Astrocyte (in vitro differentiated cells and primary cell): ENCODE measurements at regions not wholly inside any gene's neighbourhood (a gene's known extent, or its start where the extent isn't known, plus 50 kb on each side); places are given as distances from the start of the nearest gene placed in this dataset.
"Not testable (repeated sequence)": the region's sequence is repeated elsewhere in the genome, so short reads cannot be mapped to it uniquely, and the experiment has no call there.

Source experiments
- DNase-seq: peaks from one replicate; pipeline ENCODE4 v3.0.0-alpha.2; 2010; ENCODE audit warnings: low read depth
- FAIRE-seq: peaks from 2 replicates; lab custom pipeline; 2011; peaks lifted over from hg19 to GRCh38; lab: Jason Lieb, UNC
- H2AFZ ChIP-seq: 2 replicates; pipeline ENCODE4 v1.6.0; 2012; ENCODE audit warnings: low read depth, low read length, inconsistent platforms
- H3K27ac ChIP-seq: 2 replicates; pipeline ENCODE4 v1.5.1; 2011; ENCODE audit warnings: low read depth, low read length, inconsistent platforms
- H3K27me3 ChIP-seq: 2 replicates; pipeline ENCODE4 v1.6.0; 2011; ENCODE audit warnings: low read length, inconsistent platforms; ENCODE audit not compliant: insufficient read depth
- H3K36me3 ChIP-seq: 2 replicates; pipeline ENCODE4 v1.5.1; 2011; ENCODE audit warnings: low read length, inconsistent platforms; ENCODE audit not compliant: insufficient read depth
- H3K4me1 ChIP-seq: 2 replicates; pipeline ENCODE4 v1.5.1; 2011; ENCODE audit warnings: low read length, inconsistent platforms; ENCODE audit not compliant: insufficient read depth
- H3K4me2 ChIP-seq: 2 replicates; pipeline ENCODE4 v1.6.0; 2012; ENCODE audit warnings: low read length, inconsistent platforms
- H3K4me3 ChIP-seq: 2 replicates; pipeline ENCODE4 v1.5.1; 2011; ENCODE audit warnings: low read depth, mild to moderate bottlenecking, low read length, inconsistent platforms; ENCODE audit not compliant: insufficient read depth
- H3K79me2 ChIP-seq: 2 replicates; pipeline ENCODE4 v1.6.0; 2012; ENCODE audit warnings: mild to moderate bottlenecking, low read length, inconsistent platforms; ENCODE audit not compliant: insufficient read depth
- H3K9ac ChIP-seq: 2 replicates; pipeline ENCODE4 v1.6.0; 2012; ENCODE audit warnings: mild to moderate bottlenecking, low read length, inconsistent platforms
- H3K9me3 ChIP-seq: 2 replicates; pipeline ENCODE4 v1.5.1; 2012; ENCODE audit warnings: low read depth, mild to moderate bottlenecking, low read length, inconsistent platforms; ENCODE audit not compliant: insufficient read depth
- H4K20me1 ChIP-seq: 2 replicates; pipeline ENCODE4 v1.6.0; 2012; ENCODE audit warnings: low read length, inconsistent platforms; ENCODE audit not compliant: insufficient read depth
- H3K27ac Mint-ChIP-seq: one replicate; pipeline ENCODE4 v1.8.0; 2021; ENCODE audit warnings: mild to moderate bottlenecking, mixed read lengths; ENCODE audit not compliant: unreplicated experiment
- H3K27me3 Mint-ChIP-seq: one replicate; pipeline ENCODE4 v1.8.0; 2021; ENCODE audit warnings: low read depth, mixed read lengths; ENCODE audit not compliant: unreplicated experiment
- H3K36me3 Mint-ChIP-seq: one replicate; pipeline ENCODE4 v1.8.0; 2021; ENCODE audit warnings: low read depth, mixed read lengths; ENCODE audit not compliant: unreplicated experiment
- H3K4me1 Mint-ChIP-seq: one replicate; pipeline ENCODE4 v1.8.0; 2021; ENCODE audit warnings: low read depth, mixed read lengths; ENCODE audit not compliant: unreplicated experiment
- H3K4me3 Mint-ChIP-seq: one replicate; pipeline ENCODE4 v1.8.0; 2021; ENCODE audit warnings: mild to moderate bottlenecking, moderate library complexity, mixed read lengths; ENCODE audit not compliant: unreplicated experiment
- H3K9me3 Mint-ChIP-seq: one replicate; pipeline ENCODE4 v1.8.0; 2021; ENCODE audit warnings: mild to moderate bottlenecking, mixed read lengths; ENCODE audit not compliant: unreplicated experiment

DNA sequence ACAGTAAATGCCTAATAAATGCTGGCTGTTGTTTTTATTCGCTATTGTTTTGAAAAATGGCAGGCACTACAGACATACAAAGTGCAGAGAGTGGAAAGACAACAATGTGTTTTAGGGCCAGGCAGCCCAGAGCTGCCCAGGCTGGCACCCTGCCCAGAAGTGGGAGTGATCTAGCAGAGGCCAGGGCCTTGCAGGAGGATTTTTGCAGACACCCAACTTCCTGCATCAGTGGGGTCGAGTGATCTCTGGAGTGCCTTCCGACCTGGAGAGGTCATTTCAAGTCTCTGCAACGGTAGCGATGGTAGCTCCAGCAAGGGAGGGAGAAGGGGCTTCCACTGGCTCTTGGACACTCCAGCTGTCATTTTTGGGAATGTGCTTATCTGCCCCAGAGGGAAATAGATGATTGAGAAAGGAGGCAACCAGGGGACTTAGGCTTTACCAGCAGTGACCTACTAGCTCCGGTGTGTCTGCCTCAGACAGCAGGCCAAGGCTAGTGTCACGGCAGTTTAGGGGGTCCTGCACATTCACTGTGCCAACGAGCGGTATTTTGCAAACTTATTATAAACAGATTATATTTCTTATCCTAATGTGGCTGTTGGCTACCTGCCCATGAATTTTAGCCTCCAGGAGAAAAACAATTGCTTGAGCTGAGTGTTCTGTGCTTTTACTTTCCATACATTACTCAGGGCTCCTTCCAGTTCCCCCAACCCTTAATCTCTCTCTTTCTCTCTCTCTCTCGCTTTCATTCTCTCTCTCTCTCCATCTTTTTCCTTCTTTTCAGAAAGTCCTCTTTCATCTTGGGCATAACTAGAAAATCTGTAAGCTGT lies 153.9 kb upstream of the PLGLB2 start:
- not testable (repeated sequence) for H3K9me3 ChIP-seq, H2AFZ ChIP-seq, H3K4me1 ChIP-seq, H3K36me3 Mint-ChIP-seq, H3K9me3 Mint-ChIP-seq, H3K27ac ChIP-seq, H3K4me1 Mint-ChIP-seq, H3K27me3 Mint-ChIP-seq, H3K79me2 ChIP-seq, H3K4me3 ChIP-seq, H3K4me3 Mint-ChIP-seq, FAIRE-seq, H4K20me1 ChIP-seq, H3K27ac Mint-ChIP-seq, H3K36me3 ChIP-seq, H3K27me3 ChIP-seq, H3K9ac ChIP-seq
- DNase-seq, result peak; percentile 26
- H3K4me2 ChIP-seq, result peak overlapping the region; percentile 33

GRCh38 chr2:87594611-87594992 lies 153.3 kb upstream of the PLGLB2 start:
- H3K79me2 ChIP-seq, H3K4me1 ChIP-seq, H3K27me3 Mint-ChIP-seq, H3K4me2 ChIP-seq, H3K27me3 ChIP-seq, H3K9me3 Mint-ChIP-seq, H3K27ac Mint-ChIP-seq, H3K4me1 Mint-ChIP-seq, H3K36me3 ChIP-seq, H3K9me3 ChIP-seq, H3K27ac ChIP-seq, FAIRE-seq, H3K9ac ChIP-seq, H4K20me1 ChIP-seq, H3K4me3 ChIP-seq, H3K4me3 Mint-ChIP-seq, DNase-seq, H2AFZ ChIP-seq, H3K36me3 Mint-ChIP-seq: not testable (repeated sequence)

- not testable (repeated sequence) for H3K9me3 Mint-ChIP-seq, H3K4me3 ChIP-seq, H4K20me1 ChIP-seq, H3K27me3 ChIP-seq, FAIRE-seq, H3K36me3 ChIP-seq, H3K79me2 ChIP-seq, H2AFZ ChIP-seq, DNase-seq, H3K36me3 Mint-ChIP-seq, H3K27ac Mint-ChIP-seq, H3K27me3 Mint-ChIP-seq, H3K9ac ChIP-seq, H3K4me1 Mint-ChIP-seq, H3K9me3 ChIP-seq, H3K4me3 Mint-ChIP-seq, H3K4me2 ChIP-seq, H3K4me1 ChIP-seq, H3K27ac ChIP-seq
Measured at GRCh38 chr2:87595017-87595416, 152.9 kb upstream of the PLGLB2 start.

GRCh38 chr2:87600961-87601360 lies 146.9 kb upstream of the PLGLB2 start:
- H3K9ac ChIP-seq, H3K4me1 ChIP-seq, DNase-seq, H3K4me3 Mint-ChIP-seq, H2AFZ ChIP-seq, H3K27me3 ChIP-seq, H4K20me1 ChIP-seq, H3K27ac ChIP-seq, H3K4me3 ChIP-seq, H3K4me1 Mint-ChIP-seq, H3K79me2 ChIP-seq, H3K36me3 Mint-ChIP-seq, H3K4me2 ChIP-seq, H3K9me3 ChIP-seq, H3K27ac Mint-ChIP-seq, H3K36me3 ChIP-seq, H3K27me3 Mint-ChIP-seq, FAIRE-seq, H3K9me3 Mint-ChIP-seq: not testable (repeated sequence)

DNA sequence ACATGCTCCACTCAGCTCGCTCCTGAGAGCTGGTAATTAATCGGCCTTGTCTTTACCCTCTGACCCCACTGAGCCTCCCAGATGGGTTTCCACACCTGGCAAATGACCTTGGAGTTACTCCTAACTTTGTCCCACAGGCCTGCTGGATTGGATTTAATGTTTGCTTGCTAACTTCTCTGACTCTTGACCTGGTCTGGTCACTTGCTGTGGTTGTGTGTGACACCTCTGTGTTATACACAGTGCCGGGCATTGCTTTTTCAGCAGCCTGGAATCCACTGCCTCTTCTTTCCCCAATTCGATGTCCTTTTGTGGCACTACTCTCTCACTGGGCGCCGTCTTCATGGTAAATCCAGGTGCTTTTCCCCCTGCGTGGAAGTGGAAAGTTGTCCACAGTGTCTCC lies 145.8 kb upstream of the PLGLB2 start:
- H3K27ac ChIP-seq, FAIRE-seq, H3K27ac Mint-ChIP-seq, H3K36me3 Mint-ChIP-seq, H3K4me1 ChIP-seq, H3K27me3 Mint-ChIP-seq, H3K9me3 ChIP-seq, H3K4me3 ChIP-seq, H3K27me3 ChIP-seq, H3K36me3 ChIP-seq, H3K9ac ChIP-seq, H3K4me2 ChIP-seq, DNase-seq, H2AFZ ChIP-seq, H4K20me1 ChIP-seq, H3K79me2 ChIP-seq, H3K4me1 Mint-ChIP-seq, H3K9me3 Mint-ChIP-seq, H3K4me3 Mint-ChIP-seq: not testable (repeated sequence)

DNA sequence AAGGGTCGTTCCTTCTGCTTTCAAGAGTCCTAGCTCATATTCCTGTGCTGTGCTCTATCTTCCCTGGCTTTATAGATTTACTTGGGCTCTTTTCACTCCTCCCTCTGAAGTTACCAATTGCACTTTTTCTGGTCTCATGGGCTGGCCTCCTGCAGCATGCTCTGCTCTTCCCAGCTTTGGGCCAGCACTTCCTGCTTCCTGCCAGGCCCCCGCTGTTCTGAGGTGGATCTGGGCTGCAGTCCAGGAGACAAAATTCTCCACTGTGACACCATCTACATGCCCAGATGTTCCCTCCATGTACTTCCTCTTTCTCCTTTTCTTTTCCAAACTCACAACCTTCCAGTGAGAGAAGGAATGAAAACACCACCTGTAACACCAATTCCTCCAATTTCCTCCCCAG lies 145.2 kb upstream of the PLGLB2 start:
- not testable (repeated sequence) for FAIRE-seq, H3K9me3 ChIP-seq, H4K20me1 ChIP-seq, H3K36me3 ChIP-seq, H3K27ac ChIP-seq, H3K79me2 ChIP-seq, H3K4me3 Mint-ChIP-seq, H3K36me3 Mint-ChIP-seq, H3K27me3 Mint-ChIP-seq, H3K4me2 ChIP-seq, H3K9ac ChIP-seq, H2AFZ ChIP-seq, H3K4me3 ChIP-seq, H3K4me1 ChIP-seq, DNase-seq, H3K4me1 Mint-ChIP-seq, H3K27me3 ChIP-seq, H3K9me3 Mint-ChIP-seq, H3K27ac Mint-ChIP-seq
